ENCODE measurements at regions not wholly inside any gene's neighbourhood (a gene's known extent, or its start where the extent isn't known, plus 50 kb on each side); places are given as distances from the start of the nearest gene placed in this dataset.
A peak's percentile ranks its signal among the peaks of the same experiment; 100 is the strongest.

- DNase-seq (ENCODE audit: low spot score): no peak
These were observed 576.3 kb downstream of the RNF144B start for GRCh38 chr6:18963439-18963838.

DNA sequence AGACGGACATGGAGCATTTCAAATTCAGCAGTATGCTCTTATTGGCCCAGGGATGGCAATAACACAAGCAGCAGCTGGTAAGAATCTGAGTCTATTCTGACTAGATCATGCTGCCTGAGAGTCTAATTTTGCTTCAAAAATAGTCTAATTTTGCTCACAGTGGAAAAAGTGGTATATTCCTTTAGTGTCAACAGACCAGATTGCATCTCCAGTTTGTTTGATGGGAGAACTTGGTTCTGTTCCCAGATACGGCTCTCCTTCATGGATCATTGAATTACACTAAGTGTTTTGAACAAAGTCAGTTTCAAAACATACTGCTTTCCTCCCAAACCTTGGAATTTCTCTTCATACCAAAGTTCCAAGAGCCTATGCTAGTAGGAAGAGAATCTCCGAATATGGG is 586.1 kb downstream of the RNF144B start:
- no peak for DNase-seq (ENCODE audit: low spot score)

- no peak for DNase-seq (ENCODE audit: low spot score)
These were observed 588.9 kb downstream of the RNF144B start for GRCh38 chr6:18976091-18976490.

- no peak for DNase-seq (ENCODE audit: low spot score)
These were observed 589.8 kb downstream of the RNF144B start for GRCh38 chr6:18976966-18977365.

DNA sequence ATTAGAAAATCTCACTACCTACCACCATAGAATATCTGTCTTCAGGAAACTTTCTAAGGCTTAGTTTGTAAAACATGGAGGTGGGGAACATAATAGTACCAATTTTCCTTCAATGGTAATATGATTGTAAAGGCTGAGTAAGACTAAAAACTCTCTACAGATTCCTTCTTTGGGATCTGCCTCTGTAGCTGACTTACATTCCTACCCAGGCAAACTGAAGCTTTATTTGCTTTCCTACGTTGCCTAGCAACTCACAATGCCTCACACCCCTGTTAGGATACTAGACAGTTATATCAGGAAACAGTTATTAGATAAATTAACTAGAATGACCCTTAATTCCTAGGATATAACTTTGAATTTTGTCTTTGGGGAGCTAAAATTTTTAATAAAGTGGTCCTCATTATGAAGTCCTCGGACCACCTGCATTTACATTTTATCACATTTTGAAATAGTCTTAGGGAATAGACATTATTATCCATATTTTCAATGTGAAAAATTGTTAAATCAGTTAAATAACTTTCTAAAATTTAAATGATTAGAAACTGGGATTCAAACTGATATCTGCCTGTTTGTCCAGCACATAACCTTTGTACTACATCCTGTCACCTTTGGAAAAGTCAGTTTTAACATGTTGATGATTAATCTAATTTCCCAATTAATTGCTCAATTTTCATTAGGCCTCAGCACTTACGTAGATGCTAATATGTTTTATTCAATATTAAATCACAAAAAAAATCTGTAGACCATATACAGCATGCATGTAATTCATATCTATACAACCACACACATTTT is 591.4 kb downstream of the RNF144B start:
- DNase-seq (ENCODE audit: low spot score): no peak

GRCh38 chr6:18985061-18985460 is 597.9 kb downstream of the RNF144B start:
- no peak for DNase-seq (ENCODE audit: low spot score)

GRCh38 chr6:18985996-18986395 is 598.8 kb downstream of the RNF144B start:
- no peak for DNase-seq (ENCODE audit: low spot score)

DNA sequence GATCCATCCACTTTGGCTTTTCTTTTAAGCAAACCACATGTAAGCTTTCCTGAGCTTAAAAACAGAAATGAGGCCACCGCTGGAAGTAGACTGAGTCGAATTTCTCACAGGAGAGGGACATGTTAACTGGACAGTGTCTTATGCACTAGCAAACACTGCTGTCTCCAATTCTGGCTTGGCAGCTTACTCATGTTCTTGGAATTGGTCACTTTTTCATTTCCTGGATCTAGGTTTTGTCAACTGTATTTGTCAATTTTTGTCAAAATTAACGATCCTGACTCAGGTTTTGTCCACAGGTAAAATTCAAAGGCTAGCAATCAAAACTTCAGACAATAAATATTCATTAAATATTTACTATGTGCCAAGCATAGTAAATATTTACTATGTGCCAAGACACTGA is 601.5 kb downstream of the RNF144B start:
- no peak for DNase-seq (ENCODE audit: low spot score)

DNA sequence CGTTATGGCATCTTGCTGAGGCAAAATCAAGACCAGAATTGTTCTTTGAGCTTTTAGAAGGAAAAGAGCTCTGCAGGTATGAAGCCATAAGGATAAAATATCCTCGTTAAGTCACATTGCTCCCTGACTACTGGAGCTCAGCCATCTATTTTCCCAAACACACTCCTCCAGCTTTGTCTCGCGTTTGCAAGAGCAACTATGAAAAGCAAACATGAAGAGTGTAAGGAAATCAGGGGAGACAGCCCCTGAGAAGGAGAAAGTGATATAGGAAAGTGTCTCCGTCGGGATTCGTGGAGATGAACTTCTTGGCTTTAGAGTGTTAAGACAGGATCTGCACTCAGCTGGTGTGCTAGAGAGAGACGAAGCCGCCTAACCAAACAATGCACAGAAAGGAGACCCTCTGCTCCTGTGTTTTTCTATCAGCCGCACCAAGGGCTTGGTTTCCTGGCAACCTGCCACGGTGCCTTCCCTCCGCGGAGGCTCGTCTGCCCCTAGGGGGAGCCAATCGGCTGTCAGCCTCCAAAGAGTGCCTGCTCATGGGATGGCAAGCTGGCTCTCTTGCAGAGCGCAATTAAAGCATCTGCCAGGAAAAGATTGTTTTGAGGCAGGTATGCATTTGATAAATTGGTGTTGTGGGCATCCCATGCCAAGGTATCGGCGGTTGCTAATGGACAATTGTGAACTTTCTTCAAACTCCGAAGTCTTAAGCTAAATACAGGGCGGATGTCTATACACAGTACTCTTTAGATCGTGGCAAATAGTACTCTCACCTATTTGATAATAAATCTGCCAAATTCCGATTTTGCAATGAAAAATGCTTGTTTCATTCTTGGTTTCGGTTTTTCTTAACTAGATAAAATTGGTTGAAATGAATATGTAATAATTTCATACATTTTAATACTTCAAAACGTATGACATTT is 603.2 kb downstream of the RNF144B start:
- DNase-seq (ENCODE audit: low spot score): no peak

- DNase-seq (ENCODE audit: low spot score): peak; percentile 3
These were observed 610.3 kb downstream of the RNF144B start for GRCh38 chr6:18997375-18997826.

DNA sequence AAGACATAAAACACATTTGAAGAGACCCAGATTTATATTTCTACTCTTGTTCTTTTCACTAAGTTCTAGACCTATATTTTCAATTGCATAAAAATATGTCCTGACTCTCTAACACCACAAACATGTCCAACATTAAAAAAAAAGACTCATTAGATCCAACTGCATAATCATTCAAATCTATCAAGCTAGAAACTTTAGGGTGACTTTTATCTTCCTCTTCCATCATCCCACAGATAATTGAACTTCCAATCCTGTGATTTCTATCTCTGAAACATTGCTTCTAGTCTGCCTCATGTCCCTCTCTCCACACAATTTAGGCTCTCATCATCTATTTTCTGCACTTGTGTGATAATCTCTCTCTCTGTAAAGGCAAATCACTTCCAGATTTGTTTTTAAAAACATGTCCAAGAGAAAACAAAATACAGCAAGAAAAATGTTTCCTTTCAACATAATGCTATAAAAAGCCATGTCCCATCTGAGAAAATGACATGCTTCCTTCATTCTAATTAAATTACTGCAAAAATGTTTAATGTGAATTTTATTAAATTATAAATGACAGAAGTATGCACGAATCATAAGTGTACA is 615.9 kb downstream of the RNF144B start:
- DNase-seq (ENCODE audit: low spot score): no peak

GRCh38 chr6:19004176-19004575 is 617.0 kb downstream of the RNF144B start:
- DNase-seq (ENCODE audit: low spot score): no peak

GRCh38 chr6:19009769-19010168 is 622.6 kb downstream of the RNF144B start:
- DNase-seq (ENCODE audit: low spot score): no peak

DNA sequence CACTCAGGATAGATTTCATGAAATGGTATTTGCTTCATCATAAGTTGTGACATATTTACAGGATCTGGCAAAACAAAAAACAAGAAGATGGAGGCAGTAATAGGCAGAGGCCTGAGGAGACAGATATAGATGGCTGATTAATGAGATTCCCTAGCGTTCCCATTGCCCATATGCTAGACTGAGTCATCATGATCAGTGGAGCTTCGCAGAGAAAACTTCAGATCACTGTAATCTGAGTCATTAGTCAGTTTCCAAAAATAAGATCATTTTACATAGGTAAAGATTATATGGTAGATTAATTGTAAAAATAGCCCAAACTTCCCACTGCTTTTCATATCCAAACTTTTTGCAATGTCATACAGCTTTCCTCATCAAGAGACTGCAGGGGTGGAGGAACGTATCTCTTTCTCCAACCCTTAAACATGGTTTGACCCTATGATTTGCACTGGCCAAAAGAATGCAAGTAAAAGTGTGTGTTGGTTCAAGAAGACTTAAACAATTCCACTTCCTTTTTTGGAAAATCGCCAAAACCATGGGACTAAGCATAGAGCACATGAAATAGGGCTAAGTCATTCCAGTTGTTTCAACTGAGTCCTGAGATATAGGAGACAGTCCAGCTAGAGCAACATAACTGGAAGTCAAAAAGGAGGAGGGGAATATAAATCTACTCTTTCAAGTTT is 626.0 kb downstream of the RNF144B start:
- no peak for DNase-seq (ENCODE audit: low spot score)

DNA sequence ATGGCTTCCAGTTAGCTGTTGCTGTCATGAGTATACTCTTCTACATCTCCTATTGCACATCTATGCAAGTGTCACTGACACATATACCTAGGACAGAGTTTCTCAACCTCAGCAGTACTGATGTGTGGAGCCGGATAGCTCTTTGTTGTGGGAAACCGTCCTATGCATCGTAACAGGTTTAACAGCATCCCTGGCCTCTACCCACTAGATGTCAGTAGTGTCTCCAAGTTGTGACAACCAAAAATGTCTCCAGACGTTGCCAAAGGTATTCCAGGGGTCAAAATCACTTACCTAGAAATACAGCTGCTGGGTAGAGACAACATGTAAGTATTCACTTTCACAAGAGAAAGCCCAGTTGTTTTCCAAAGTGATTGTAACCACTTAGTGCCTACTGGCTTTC is 637.6 kb downstream of the RNF144B start:
- DNase-seq (ENCODE audit: low spot score): no peak

DNA sequence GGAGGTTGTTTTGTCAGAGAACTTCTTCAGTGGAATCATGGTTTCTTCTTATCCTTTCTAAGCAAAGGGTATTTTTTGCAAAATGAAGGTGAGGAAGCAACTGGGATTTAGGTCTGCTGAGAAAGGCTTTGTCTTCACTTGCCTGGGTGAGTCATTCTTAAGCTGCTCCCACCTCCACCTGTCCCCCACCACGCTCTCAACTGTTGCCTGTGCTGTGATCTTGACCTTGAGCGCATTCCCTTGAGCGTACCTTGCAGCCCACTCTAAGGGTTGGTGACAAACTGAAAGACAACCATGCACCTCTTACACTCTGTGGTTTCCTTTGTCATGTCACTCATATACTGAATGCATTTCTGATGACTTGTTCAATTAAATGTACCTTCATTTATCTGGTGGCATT is 641.1 kb downstream of the RNF144B start:
- DNase-seq (ENCODE audit: low spot score): no peak

DNA sequence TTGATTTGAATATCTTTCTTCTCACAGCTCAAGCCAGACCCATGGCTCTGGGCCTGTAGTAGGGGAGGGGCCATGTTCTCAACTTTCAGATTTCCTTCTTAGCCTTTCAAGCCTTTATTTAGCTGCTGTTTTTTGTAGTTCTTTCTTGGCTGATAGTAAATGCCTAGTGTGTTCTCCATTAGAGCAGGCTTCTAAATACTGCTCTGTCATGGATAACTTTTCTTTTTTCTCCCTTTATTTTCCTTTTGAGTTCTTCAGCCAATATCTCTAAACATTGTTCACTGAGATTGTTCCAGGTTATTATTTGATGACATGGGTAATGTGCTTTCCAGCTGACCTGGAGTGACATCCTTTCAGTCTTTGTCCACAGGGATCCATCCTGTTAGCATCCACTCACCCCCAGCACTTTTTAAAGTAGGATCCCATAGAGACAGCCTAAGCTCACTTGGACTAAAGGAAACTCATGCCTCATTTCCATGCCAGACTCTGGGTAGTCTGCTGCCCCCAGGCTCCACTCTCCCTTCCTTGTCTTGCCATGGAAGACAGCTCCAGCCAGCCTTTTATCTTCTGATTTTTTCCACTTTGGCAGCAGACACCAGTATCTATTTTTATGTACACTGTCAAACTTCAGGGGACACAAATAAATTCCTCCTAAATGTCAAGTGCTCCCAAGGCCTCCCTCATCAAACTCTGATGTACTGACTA is 645.6 kb downstream of the RNF144B start:
- DNase-seq (ENCODE audit: low spot score): no peak

DNA sequence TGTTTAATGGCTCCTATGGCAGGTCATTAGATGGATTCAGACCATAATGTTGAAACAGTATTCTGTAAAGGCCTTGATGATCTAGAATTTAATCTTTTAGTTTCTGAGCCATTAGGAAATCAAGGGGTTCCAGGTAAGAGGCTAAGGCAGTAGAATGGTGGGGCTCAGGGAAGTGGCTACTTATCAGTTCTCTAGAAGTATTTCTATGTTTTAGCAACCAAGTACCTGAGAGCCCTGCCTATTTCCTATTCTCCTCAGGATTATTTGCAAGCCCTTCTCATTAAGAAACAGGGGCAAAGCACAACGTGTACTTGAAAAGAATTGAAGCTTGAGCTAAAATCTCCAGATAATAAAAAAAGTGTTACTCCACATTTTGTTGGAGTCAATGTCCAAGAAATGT is 646.5 kb downstream of the RNF144B start:
- DNase-seq (ENCODE audit: low spot score): no peak

- DNase-seq (ENCODE audit: low spot score): no peak
These were observed 647.8 kb downstream of the RNF144B start for GRCh38 chr6:19034986-19035385.

DNA sequence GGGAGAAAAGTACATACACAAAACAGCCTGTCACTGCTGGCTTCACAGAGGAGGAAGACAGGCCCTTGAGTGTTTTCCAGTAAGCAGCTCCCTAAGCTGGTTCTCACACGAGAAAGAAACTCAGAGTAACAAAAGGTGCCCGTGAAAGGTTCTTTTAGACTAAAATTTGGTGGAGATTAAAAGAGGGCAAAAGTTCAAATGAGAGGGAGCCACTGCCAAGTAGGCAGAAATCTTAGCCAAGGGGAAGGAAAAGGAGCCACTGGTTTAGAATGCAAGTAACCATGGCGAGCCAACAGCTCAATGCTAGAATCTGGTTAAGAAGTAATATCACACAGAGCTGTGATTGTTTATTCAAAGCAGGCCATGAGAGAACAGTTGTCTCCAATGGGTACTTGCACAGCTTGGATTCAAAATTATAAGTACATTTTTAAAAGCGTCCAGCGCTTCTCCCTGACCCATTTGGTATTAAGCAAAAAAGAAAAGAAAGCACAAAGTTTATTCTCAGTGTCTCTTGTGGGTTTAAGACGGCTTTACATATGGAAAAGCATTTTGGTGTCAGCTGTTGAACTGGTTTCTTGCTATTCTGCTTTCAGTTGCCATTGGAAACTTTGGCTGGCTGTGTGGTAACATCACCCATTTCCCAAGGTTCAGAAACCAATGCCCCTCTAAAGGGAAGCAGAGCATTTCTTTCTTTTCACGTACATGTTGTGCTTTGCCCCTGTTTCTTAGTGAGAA is 648.5 kb downstream of the RNF144B start:
- no peak for DNase-seq (ENCODE audit: low spot score)

- no peak for DNase-seq (ENCODE audit: low spot score)
These were observed 649.0 kb downstream of the RNF144B start for GRCh38 chr6:19036196-19036555.

Measured in kidney capillary endothelial cell (primary cell).